ENCODE measurements at regions not wholly inside any gene's neighbourhood (a gene's known extent, or its start where the extent isn't known, plus 50 kb on each side); places are given as distances from the start of the nearest gene placed in this dataset.

DNA sequence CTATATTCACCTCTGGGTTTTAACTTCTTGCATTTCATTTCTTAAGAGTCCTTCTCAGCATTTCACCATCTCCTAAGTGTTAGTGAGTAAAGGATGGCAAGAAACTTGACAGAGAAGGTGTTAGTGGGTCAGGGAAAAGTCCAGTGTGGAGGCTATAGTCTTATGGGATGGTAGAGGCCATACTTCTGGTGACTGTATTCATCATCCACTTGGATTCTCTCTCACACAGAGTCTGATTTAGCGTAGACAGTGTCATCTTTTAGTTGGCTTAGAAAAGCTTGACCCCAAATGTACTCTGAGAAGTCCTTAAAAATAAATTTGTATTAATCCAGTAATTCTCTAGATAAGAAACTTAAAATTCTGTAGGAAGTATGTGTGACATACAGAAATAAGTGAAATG is 232.4 kb upstream of the FBXO33 start:
- TF ChIP-seq, protein P1, sequence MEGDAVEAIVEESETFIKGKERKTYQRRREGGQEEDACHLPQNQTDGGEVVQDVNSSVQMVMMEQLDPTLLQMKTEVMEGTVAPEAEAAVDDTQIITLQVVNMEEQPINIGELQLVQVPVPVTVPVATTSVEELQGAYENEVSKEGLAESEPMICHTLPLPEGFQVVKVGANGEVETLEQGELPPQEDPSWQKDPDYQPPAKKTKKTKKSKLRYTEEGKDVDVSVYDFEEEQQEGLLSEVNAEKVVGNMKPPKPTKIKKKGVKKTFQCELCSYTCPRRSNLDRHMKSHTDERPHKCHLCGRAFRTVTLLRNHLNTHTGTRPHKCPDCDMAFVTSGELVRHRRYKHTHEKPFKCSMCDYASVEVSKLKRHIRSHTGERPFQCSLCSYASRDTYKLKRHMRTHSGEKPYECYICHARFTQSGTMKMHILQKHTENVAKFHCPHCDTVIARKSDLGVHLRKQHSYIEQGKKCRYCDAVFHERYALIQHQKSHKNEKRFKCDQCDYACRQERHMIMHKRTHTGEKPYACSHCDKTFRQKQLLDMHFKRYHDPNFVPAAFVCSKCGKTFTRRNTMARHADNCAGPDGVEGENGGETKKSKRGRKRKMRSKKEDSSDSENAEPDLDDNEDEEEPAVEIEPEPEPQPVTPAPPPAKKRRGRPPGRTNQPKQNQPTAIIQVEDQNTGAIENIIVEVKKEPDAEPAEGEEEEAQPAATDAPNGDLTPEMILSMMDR (CRISPR knock-in tag; IDR thresholded peaks at IDR 0.05), result no peak
- TF ChIP-seq ZNF121 (CRISPR knock-in tag; IDR thresholded peaks at IDR 0.05) (no peak), MZF1 (CRISPR knock-in tag; IDR thresholded peaks at IDR 0.05; ENCODE audit: borderline replicate concordance) (no peak), POLR2AphosphoS5 (IDR thresholded peaks at IDR 0.05; ENCODE audit: low read depth, low read length) (no peak), FOSL1 (CRISPR knock-in tag; IDR thresholded peaks at IDR 0.05; ENCODE audit: borderline replicate concordance) (no peak), SMAD1 (CRISPR knock-in tag; IDR thresholded peaks at IDR 0.05; ENCODE audit: borderline replicate concordance, low read depth) (no peak), GTF3A (CRISPR knock-in tag; conservative IDR thresholded peaks at IDR 0.05) (no peak), CBFB (CRISPR knock-in tag; IDR thresholded peaks at IDR 0.05) (no peak), POLR2A (IDR thresholded peaks at IDR 0.05; ENCODE audit: insufficient read depth in 1 of 2, low read depth in 2 of 2, low read length in 2 of 2) (no peak), HCFC1 (IDR thresholded peaks at IDR 0.05; ENCODE audit: low read depth, low read length) (no peak), ZNF430 (CRISPR knock-in tag; IDR thresholded peaks at IDR 0.05) (no peak)
- TF ChIP-seq, protein P2, sequence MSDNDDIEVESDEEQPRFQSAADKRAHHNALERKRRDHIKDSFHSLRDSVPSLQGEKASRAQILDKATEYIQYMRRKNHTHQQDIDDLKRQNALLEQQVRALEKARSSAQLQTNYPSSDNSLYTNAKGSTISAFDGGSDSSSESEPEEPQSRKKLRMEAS (IDR thresholded peaks at IDR 0.05), result no peak
- TF ChIP-seq, protein P3, sequence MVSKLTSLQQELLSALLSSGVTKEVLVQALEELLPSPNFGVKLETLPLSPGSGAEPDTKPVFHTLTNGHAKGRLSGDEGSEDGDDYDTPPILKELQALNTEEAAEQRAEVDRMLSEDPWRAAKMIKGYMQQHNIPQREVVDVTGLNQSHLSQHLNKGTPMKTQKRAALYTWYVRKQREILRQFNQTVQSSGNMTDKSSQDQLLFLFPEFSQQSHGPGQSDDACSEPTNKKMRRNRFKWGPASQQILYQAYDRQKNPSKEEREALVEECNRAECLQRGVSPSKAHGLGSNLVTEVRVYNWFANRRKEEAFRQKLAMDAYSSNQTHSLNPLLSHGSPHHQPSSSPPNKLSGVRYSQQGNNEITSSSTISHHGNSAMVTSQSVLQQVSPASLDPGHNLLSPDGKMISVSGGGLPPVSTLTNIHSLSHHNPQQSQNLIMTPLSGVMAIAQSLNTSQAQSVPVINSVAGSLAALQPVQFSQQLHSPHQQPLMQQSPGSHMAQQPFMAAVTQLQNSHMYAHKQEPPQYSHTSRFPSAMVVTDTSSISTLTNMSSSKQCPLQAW (CRISPR knock-in tag; IDR thresholded peaks at IDR 0.05), result no peak
- TF ChIP-seq, protein P4, sequence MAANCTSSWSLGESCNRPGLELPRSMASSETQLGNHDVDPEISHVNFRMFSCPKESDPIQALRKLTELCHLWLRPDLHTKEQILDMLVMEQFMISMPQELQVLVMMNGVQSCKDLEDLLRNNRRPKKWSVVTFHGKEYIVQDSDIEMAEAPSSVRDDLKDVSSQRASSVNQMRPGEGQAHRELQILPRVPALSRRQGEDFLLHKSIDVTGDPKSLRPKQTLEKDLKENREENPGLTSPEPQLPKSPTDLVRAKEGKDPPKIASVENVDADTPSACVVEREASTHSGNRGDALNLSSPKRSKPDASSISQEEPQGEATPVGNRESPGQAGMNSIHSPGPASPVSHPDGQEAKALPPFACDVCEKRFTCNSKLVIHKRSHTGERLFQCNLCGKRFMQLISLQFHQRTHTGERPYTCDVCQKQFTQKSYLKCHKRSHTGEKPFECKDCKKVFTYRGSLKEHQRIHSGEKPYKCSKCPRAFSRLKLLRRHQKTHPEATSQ (CRISPR knock-in tag; IDR thresholded peaks at IDR 0.05; ENCODE audit: borderline replicate concordance), result no peak

Measured in HepG2 (cell line).